ENCODE measurements at regions not wholly inside any gene's neighbourhood (a gene's known extent, or its start where the extent isn't known, plus 50 kb on each side); places are given as distances from the start of the nearest gene placed in this dataset.
"Not testable (repeated sequence)": the region's sequence is repeated elsewhere in the genome, so short reads cannot be mapped to it uniquely, and the experiment has no call there.

- peaks cover 49% of the 10 kb centered on the region for H3K27me3 Mint-ChIP-seq
- not testable (repeated sequence) for H3K9me3 Mint-ChIP-seq, H3K36me3 Mint-ChIP-seq, ATAC-seq, H3K4me3 Mint-ChIP-seq, H3K27ac Mint-ChIP-seq, H3K4me1 Mint-ChIP-seq
Measured at GRCh38 chr11:67884073-67884757, 119.7 kb downstream of the UNC93B1 start.

GRCh38 chr11:67882304-67882703 lies 121.6 kb downstream of the UNC93B1 start:
- not testable (repeated sequence) for H3K36me3 Mint-ChIP-seq, H3K9me3 Mint-ChIP-seq, ATAC-seq, H3K27ac Mint-ChIP-seq, H3K4me3 Mint-ChIP-seq, H3K4me1 Mint-ChIP-seq
- H3K27me3 Mint-ChIP-seq, result peaks cover 39% of the 10 kb centered on the region

- not testable (repeated sequence) for ATAC-seq, H3K4me1 Mint-ChIP-seq, H3K4me3 Mint-ChIP-seq, H3K9me3 Mint-ChIP-seq, H3K36me3 Mint-ChIP-seq, H3K27ac Mint-ChIP-seq
- H3K27me3 Mint-ChIP-seq, result peaks cover 34% of the 10 kb centered on the region
Measured at GRCh38 chr11:67881836-67882235, 122.1 kb downstream of the UNC93B1 start.

- not testable (repeated sequence) for H3K9me3 Mint-ChIP-seq, H3K4me1 Mint-ChIP-seq, H3K36me3 Mint-ChIP-seq, H3K27ac Mint-ChIP-seq, ATAC-seq, H3K4me3 Mint-ChIP-seq
- peaks cover 23% of the 10 kb centered on the region for H3K27me3 Mint-ChIP-seq
Measured at GRCh38 chr11:67880594-67881196, 123.2 kb downstream of the UNC93B1 start.

GRCh38 chr11:67878666-67879065 lies 125.2 kb downstream of the UNC93B1 start:
- not testable (repeated sequence) for H3K9me3 Mint-ChIP-seq, H3K36me3 Mint-ChIP-seq, ATAC-seq, H3K4me1 Mint-ChIP-seq, H3K27ac Mint-ChIP-seq, H3K4me3 Mint-ChIP-seq
- H3K27me3 Mint-ChIP-seq, result peaks cover 13% of the 10 kb centered on the region

GRCh38 chr11:67877316-67877715 lies 126.6 kb downstream of the UNC93B1 start:
- H3K4me1 Mint-ChIP-seq, ATAC-seq, H3K4me3 Mint-ChIP-seq, H3K27ac Mint-ChIP-seq, H3K36me3 Mint-ChIP-seq, H3K9me3 Mint-ChIP-seq: not testable (repeated sequence)
- peaks cover 16% of the 10 kb centered on the region for H3K27me3 Mint-ChIP-seq

GRCh38 chr11:67873223-67873622 lies 130.7 kb downstream of the UNC93B1 start:
- H3K9me3 Mint-ChIP-seq, H3K36me3 Mint-ChIP-seq, H3K4me1 Mint-ChIP-seq, H3K27ac Mint-ChIP-seq, ATAC-seq, H3K4me3 Mint-ChIP-seq: not testable (repeated sequence)
- H3K27me3 Mint-ChIP-seq, result peaks cover 39% of the 10 kb centered on the region

GRCh38 chr11:67871168-67871567 lies 132.7 kb downstream of the UNC93B1 start:
- H3K27ac Mint-ChIP-seq, H3K36me3 Mint-ChIP-seq, H3K4me3 Mint-ChIP-seq, ATAC-seq, H3K9me3 Mint-ChIP-seq, H3K4me1 Mint-ChIP-seq: not testable (repeated sequence)
- H3K27me3 Mint-ChIP-seq, result peaks cover 51% of the 10 kb centered on the region

GRCh38 chr11:67862896-67863295 lies 141.0 kb downstream of the UNC93B1 start:
- not testable (repeated sequence) for H3K36me3 Mint-ChIP-seq, H3K9me3 Mint-ChIP-seq, ATAC-seq

GRCh38 chr11:67859513-67860161 lies 144.3 kb downstream of the UNC93B1 start:
- not testable (repeated sequence) for ATAC-seq

More at GRCh38 chr11:67862896-67863295, 141.0 kb downstream of the UNC93B1 start:
- not testable (repeated sequence) for H3K4me1 Mint-ChIP-seq, H3K4me3 Mint-ChIP-seq, H3K27ac Mint-ChIP-seq
- peaks cover 18% of the 10 kb centered on the region for H3K27me3 Mint-ChIP-seq

GRCh38 chr11:67850747-67851146 lies 153.2 kb downstream of the UNC93B1 start:
- H3K27ac Mint-ChIP-seq, H3K4me3 Mint-ChIP-seq, ATAC-seq, H3K9me3 Mint-ChIP-seq, H3K36me3 Mint-ChIP-seq, H3K4me1 Mint-ChIP-seq: not testable (repeated sequence)
- peaks cover 44% of the 10 kb centered on the region for H3K27me3 Mint-ChIP-seq

More at GRCh38 chr11:67859513-67860161, 144.3 kb downstream of the UNC93B1 start:
- H3K27me3 Mint-ChIP-seq, result peaks cover 30% of the 10 kb centered on the region
- H3K36me3 Mint-ChIP-seq, H3K9me3 Mint-ChIP-seq, H3K27ac Mint-ChIP-seq, H3K4me1 Mint-ChIP-seq, H3K4me3 Mint-ChIP-seq: not testable (repeated sequence)

- not testable (repeated sequence) for H3K4me3 Mint-ChIP-seq, H3K27ac Mint-ChIP-seq, H3K9me3 Mint-ChIP-seq, H3K36me3 Mint-ChIP-seq, H3K4me1 Mint-ChIP-seq, ATAC-seq
- peaks cover 34% of the 10 kb centered on the region for H3K27me3 Mint-ChIP-seq
Measured at GRCh38 chr11:67849766-67850165, 154.1 kb downstream of the UNC93B1 start.

- ATAC-seq, H3K27ac Mint-ChIP-seq, H3K4me1 Mint-ChIP-seq, H3K9me3 Mint-ChIP-seq, H3K4me3 Mint-ChIP-seq, H3K36me3 Mint-ChIP-seq: not testable (repeated sequence)
- peaks cover 18% of the 10 kb centered on the region for H3K27me3 Mint-ChIP-seq
Measured at GRCh38 chr11:67847896-67848875, 155.7 kb downstream of the UNC93B1 start.

GRCh38 chr11:67846303-67846702 lies 157.6 kb downstream of the UNC93B1 start:
- not testable (repeated sequence) for H3K27ac Mint-ChIP-seq, H3K4me3 Mint-ChIP-seq

GRCh38 chr11:67845296-67845695 lies 158.6 kb downstream of the UNC93B1 start:
- peaks cover 14% of the 10 kb centered on the region for H3K27me3 Mint-ChIP-seq
- not testable (repeated sequence) for H3K9me3 Mint-ChIP-seq, H3K27ac Mint-ChIP-seq, H3K4me3 Mint-ChIP-seq, H3K36me3 Mint-ChIP-seq, ATAC-seq, H3K4me1 Mint-ChIP-seq

More at GRCh38 chr11:67846303-67846702, 157.6 kb downstream of the UNC93B1 start:
- not testable (repeated sequence) for H3K4me1 Mint-ChIP-seq, H3K9me3 Mint-ChIP-seq, ATAC-seq, H3K36me3 Mint-ChIP-seq
- peaks cover 14% of the 10 kb centered on the region for H3K27me3 Mint-ChIP-seq

Data from stimulated activated memory B cell treated with anti-CD40 and anti-IgM and Interleukin-4, amounts not matched to agents 10 μg/mL and 1 μg/mL and 100 μg/mL, for 72 hours (primary cell).